Heart left ventricle (tissue), 16 donors: ENCODE measurements at regions not wholly inside any gene's neighbourhood (a gene's known extent, or its start where the extent isn't known, plus 50 kb on each side); places are given as distances from the start of the nearest gene placed in this dataset.
A peak's percentile ranks its signal among the peaks of the same experiment; 100 is the strongest.

Experiments
- ATAC-seq, 4 donors: fragments of 200-7000 bp; cut with Tn5 transposase; one replicate each; pipeline ENCODE4 v1.9.1; 2020 to 2022; ENCODE audit warnings: moderate library complexity in 4 of 4, mild to moderate bottlenecking in 3 of 4, moderate number of reproducible peaks in 1 of 4
- DNase-seq, 5 donors: peaks; one replicate each; pipeline ENCODE4 v3.0.0-alpha.2; 2020
- H3K27ac ChIP-seq, 12 donors: fragments of 200-600 bp; sonication (generic) in 4 of 12; one replicate each; pipeline versions ENCODE4 v1.5.0 to v1.8.0; 2016 to 2022; ENCODE audit warnings: mild to moderate bottlenecking in 2 of 12
- H3K27me3 ChIP-seq, 9 donors: fragments of 200-600 bp; sonication (generic) in 2 of 9; one replicate each; pipeline versions ENCODE4 v1.5.1 to v1.8.0; 2016 to 2022; ENCODE audit warnings: mild to moderate bottlenecking in 3 of 9
- H3K36me3 ChIP-seq, 9 donors: fragments of 200-600 bp; sonication (generic) in 2 of 9; one replicate each; pipeline versions ENCODE4 v1.5.0 to v1.8.0; 2018 to 2022; ENCODE audit warnings: mild to moderate bottlenecking in 2 of 9
- H3K4me1 ChIP-seq, 12 donors: fragments of 200-600 bp; sonication (generic) in 4 of 12; one replicate each; pipeline versions ENCODE4 v1.5.0 to v1.8.0; 2016 to 2022; ENCODE audit warnings: mild to moderate bottlenecking in 3 of 12
- H3K4me3 ChIP-seq, 12 donors: fragments of 200-600 bp; sonication (generic) in 4 of 12; one replicate each; pipeline versions ENCODE4 v1.5.0 to v1.8.0; 2017 to 2022; ENCODE audit warnings: mild to moderate bottlenecking in 9 of 12, moderate library complexity in 4 of 12
- H3K9me3 ChIP-seq, 12 donors: fragments of 200-600 bp; sonication (generic) in 4 of 12; one replicate each; pipeline versions ENCODE4 v1.5.0 to v1.8.0; 2016 to 2022; ENCODE audit warnings: mild to moderate bottlenecking in 1 of 12
- POLR2A ChIP-seq, 2 donors: fragments of 450-650 bp; IDR thresholded peaks; one replicate each; pipeline ENCODE4 v1.6.1; 2017; ENCODE audit warnings: antibody characterized with exemption in 2 of 2, mild to moderate bottlenecking in 2 of 2, moderate library complexity in 2 of 2
- WGBS, 4 donors: extraction: QIAGEN DNeasy Blood & Tissue Kit in 2 of 4; methylation state at CpG; one replicate each; pipeline versions ENCODE4 v1.1.5 to v1.1.7; 2013 to 2018; 5-methylcytosine and 5-hydroxymethylcytosine counted together
- intact Hi-C, 10 donors: fragments of 100-400 bp; cut with DNase I; formaldehyde crosslinking; loops; one replicate each; pipeline versions ENCODE4 v1.11.1 to v1.14.2; 2022
- TF ChIP-seq, protein P1 (sequence below), 12 donors: fragments of 200-600 bp; sonication (generic) in 4 of 12; IDR thresholded peaks; one replicate each; pipeline versions ENCODE4 v1.5.0 to v1.8.0; 2018 to 2022; ENCODE audit warnings: antibody characterized with exemption in 12 of 12, mild to moderate bottlenecking in 5 of 12
- donor health status: ischemic (EF 13 %, LVEDD 7.1; RV severe dilation, severe dysfunction).
- donor health status: healthy with polysubstance abuse.
- donor health status: DM: no; HTN: yes; CAD: no.
- donor health status: DM: no; HTN: no; CAD: no.
- donor health status: ischemic (EF 25% LVEDD 6.9; RV normal size, moderate dysfunction).
- donor health status: ischemic (EF 25% LVEDD 5.7; RV mildly dilated, moderate dysfunction).
- donor health status: healthy.
- donor health status: DM: yes; HTN: yes; CAD: no.
- donor health status: ischemic (EF 35%, LVEDD 5.7; RV mildly dilated, moderate dysfunction).
- donor health status: nonischemic (EF 11% LVEDD 7.7; RV severe dilation, severe dysfunction).
- donor health status: DM: yes; HTN: yes; CAD: no.
- donor health status: PGD.
- donor health status: ischemic (EF 29% LVEDD 5.4; RV normal size, mild dysfunction).
- donor health status: nonischemic (EF 23%, LVEDD 6.1; RV moderate dilation, normal function).

DNA sequence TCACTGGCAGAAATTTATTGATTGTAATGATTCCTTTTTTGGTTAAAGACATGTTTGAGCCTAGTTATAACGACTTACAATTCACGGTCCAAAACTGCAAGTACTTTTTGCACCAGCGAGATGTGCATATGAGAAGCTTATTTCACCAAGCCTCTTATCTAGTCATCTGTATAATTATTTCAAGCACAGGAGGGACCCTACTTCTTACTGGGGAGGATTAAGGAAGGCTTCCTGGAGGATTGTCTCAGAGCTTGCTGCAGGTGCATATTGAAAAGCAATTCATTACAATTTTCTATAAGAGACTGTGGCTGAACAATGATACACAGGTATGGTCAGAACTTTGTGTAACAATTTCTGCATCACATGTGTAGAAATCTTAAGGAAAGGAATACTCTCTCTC, 152.9 kb downstream of the CAND1 start:
- WGBS, 4 donors = 81 to 91% (median 87%) methylated on average over 3 of the region's 3 CpGs
- H3K36me3 ChIP-seq = no peaks in the 10 kb centered on the region
- H3K27me3 ChIP-seq = no peaks in the 10 kb centered on the region
- intact Hi-C loops = no loop called here
- H3K27ac ChIP-seq = no peak overlapping the region
- TF ChIP-seq, protein P1, sequence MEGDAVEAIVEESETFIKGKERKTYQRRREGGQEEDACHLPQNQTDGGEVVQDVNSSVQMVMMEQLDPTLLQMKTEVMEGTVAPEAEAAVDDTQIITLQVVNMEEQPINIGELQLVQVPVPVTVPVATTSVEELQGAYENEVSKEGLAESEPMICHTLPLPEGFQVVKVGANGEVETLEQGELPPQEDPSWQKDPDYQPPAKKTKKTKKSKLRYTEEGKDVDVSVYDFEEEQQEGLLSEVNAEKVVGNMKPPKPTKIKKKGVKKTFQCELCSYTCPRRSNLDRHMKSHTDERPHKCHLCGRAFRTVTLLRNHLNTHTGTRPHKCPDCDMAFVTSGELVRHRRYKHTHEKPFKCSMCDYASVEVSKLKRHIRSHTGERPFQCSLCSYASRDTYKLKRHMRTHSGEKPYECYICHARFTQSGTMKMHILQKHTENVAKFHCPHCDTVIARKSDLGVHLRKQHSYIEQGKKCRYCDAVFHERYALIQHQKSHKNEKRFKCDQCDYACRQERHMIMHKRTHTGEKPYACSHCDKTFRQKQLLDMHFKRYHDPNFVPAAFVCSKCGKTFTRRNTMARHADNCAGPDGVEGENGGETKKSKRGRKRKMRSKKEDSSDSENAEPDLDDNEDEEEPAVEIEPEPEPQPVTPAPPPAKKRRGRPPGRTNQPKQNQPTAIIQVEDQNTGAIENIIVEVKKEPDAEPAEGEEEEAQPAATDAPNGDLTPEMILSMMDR (IDR thresholded peaks at IDR 0.05) = no peak
- no peak for TF ChIP-seq POLR2A (IDR thresholded peaks at IDR 0.05)
- H3K9me3 ChIP-seq = no peaks in the 10 kb centered on the region
- ATAC-seq (no peak), DNase-seq (no peak)
- no peak overlapping the region for H3K4me3 ChIP-seq
- peaks cover 0 to 8% (median 0%) of the 10 kb centered on the region in 12 donors for H3K4me1 ChIP-seq

DNA sequence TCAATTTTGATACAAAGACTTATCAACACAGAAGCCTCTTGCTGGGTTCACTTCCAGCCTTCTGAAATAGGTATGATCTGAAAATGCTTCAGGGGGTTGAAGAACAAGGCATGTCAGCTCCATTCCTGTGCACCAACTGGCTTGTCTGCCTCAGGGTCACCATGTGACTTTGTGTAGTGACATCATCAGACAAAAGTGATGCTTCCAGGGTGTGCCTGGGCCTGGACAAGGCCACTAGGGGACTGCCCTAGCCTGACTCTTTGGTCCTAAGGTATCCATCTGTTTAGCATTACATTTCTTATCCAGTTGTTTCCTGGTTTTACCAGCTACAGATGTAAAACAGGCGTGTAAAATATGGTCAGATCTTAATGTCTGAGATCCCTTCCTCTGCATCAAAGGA, 155.6 kb downstream of the CAND1 start:
- ATAC-seq = peak in 1 of 4 donors; percentile 24
- no peaks in the 10 kb centered on the region for H3K9me3 ChIP-seq
- TF ChIP-seq POLR2A (IDR thresholded peaks at IDR 0.05) = no peak
- TF ChIP-seq, protein P1 (IDR thresholded peaks at IDR 0.05) = no peak
- 88 to 97% (median 94%) methylated on average over 1 of the region's 1 CpG for WGBS, 4 donors
- no peak for DNase-seq
- no peak overlapping the region for H3K4me3 ChIP-seq
- H3K36me3 ChIP-seq = no peaks in the 10 kb centered on the region
- H3K27ac ChIP-seq = no peak overlapping the region
- no peaks in the 10 kb centered on the region for H3K27me3 ChIP-seq
- intact Hi-C loops = loop anchor here in 1 of 10 donors (5.0 kb wide), 1 partner anchor 518 kb away; no protein-coding TSS in a partner anchor
- peaks cover 0 to 8% (median 0%) of the 10 kb centered on the region in 12 donors for H3K4me1 ChIP-seq

DNA sequence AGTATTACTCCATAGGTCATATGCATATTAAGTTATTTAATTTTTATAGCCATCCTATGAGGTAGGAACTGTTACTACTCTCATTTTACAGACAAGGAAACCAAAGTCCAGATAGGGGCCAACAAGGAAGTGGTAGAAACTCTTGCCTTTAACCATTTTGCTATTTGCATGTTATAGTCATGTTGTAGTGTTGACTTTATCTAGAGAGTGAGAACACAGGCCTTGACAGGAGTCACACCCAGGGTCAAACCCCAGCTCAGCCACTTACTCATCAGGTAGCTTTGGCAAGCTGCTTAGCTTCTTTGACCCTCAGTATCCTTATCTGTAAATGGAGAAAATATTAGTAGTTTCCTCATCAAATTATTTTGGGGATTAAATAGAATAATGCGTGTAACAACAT, 156.2 kb downstream of the CAND1 start:
- TF ChIP-seq, protein P1 (IDR thresholded peaks at IDR 0.05) = no peak
- no peak for TF ChIP-seq POLR2A (IDR thresholded peaks at IDR 0.05)
- intact Hi-C loops = loop anchor here in 1 of 10 donors (5.0 kb wide), 1 partner anchor 517 kb away; no protein-coding TSS in a partner anchor
- 95 to 97% (median 96%) methylated on average over 1 of the region's 1 CpG for WGBS, 4 donors

DNA sequence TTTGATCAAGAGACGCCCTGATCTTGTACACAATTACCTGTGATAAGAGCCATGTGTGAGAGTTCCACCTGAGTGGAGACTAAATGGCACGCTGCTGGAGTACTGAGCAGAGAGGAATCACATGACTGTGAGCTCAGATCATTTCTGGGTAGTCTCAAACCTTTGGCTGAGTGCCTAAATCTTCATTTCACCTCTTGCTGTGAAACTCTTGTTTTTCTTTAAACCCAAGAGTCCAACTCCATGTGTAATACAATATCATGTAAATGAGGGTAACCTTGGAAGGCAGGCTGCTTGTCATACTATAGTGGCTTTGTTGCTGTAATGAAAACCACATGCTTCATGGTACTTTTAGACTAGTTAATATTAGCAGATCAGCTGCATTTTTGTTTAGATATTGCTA, 156.9 kb downstream of the CAND1 start:
- H3K9me3 ChIP-seq = no peaks in the 10 kb centered on the region
- H3K27ac ChIP-seq = peak overlapping the region in 2 of 12 donors; percentile 1 to 17
- no peaks in the 10 kb centered on the region for H3K27me3 ChIP-seq
- WGBS, 4 donors = 42 to 76% (median 72%) methylated on average over 2 of the region's 2 CpGs
- no peaks in the 10 kb centered on the region for H3K36me3 ChIP-seq
- DNase-seq (no peak), ATAC-seq (no peak)
- peaks cover 0 to 14% (median 1%) of the 10 kb centered on the region in 12 donors for H3K4me1 ChIP-seq
- TF ChIP-seq, protein P1 (IDR thresholded peaks at IDR 0.05) = no peak
- TF ChIP-seq POLR2A (IDR thresholded peaks at IDR 0.05) = no peak
- intact Hi-C loops = loop anchor here in 1 of 10 donors (5.0 kb wide), 1 partner anchor 516 kb away; no protein-coding TSS in a partner anchor
- H3K4me3 ChIP-seq = no peak overlapping the region

More for the DNA sequence above, 156.2 kb downstream of the CAND1 start:
- H3K27ac ChIP-seq = no peak overlapping the region
- H3K4me1 ChIP-seq = peaks cover 0 to 13% (median 0%) of the 10 kb centered on the region in 12 donors
- DNase-seq (no peak), ATAC-seq (peak in 1 of 4 donors; percentile 30)
- H3K36me3 ChIP-seq = no peaks in the 10 kb centered on the region
- H3K27me3 ChIP-seq = no peaks in the 10 kb centered on the region
- no peaks in the 10 kb centered on the region for H3K9me3 ChIP-seq
- no peak overlapping the region for H3K4me3 ChIP-seq
